OCI-LY7 (cell line): ENCODE measurements at regions not wholly inside any gene's neighbourhood (a gene's known extent, or its start where the extent isn't known, plus 50 kb on each side); places are given as distances from the start of the nearest gene placed in this dataset.

Source experiments
- BruUV-seq: library from RNA; stranded (reverse); fragments of 400-500 nt; replicated peaks from 2 replicates; lab custom pipeline; 2021; lab: Mats Ljungman, UMichigan
- CTCF ChIA-PET: fragments of 300-600 bp; sonication (Branson Sonifier 250); formaldehyde crosslinking; loops from one replicate; lab custom pipeline; 2022; ENCODE audit warnings: antibody characterized with exemption; ENCODE audit not compliant: unreplicated experiment; lab: Charles Lee
- POLR2A ChIA-PET: fragments of 300-600 bp; sonication (Branson Sonifier 250); formaldehyde crosslinking; loops from one replicate; lab custom pipeline; 2022; ENCODE audit warnings: antibody characterized with exemption; lab: Charles Lee
- DNase-seq: peaks from one replicate; pipeline ENCODE4 v3.0.0-alpha.2; 2015; ENCODE audit warnings: low spot score
- H2AFZ ChIP-seq: fragments of 200-600 bp; sonication (generic), shearing (Covaris generic); 2 replicates; pipeline ENCODE4 v1.6.1; 2014; ENCODE audit warnings: mild to moderate bottlenecking, antibody characterized with exemption, low read length, moderate library complexity
- H3K27ac ChIP-seq: fragments of 200-600 bp; sonication (generic); 2 replicates; pipeline ENCODE4 v1.5.1; 2014; ENCODE audit warnings: mixed run types, low read depth, mild to moderate bottlenecking, moderate library complexity, low read length, inconsistent platforms; ENCODE audit not compliant: poor library complexity, severe bottlenecking
- H3K36me3 ChIP-seq: fragments of 200-600 bp; sonication (generic); 2 replicates; pipeline ENCODE4 v1.6.1; 2014; ENCODE audit warnings: mild to moderate bottlenecking, antibody characterized with exemption, low read length, moderate library complexity, mixed read lengths; ENCODE audit not compliant: insufficient read depth
- H3K4me1 ChIP-seq: fragments of 200-600 bp; sonication (generic); 2 replicates; pipeline ENCODE4 v1.5.1; 2014; ENCODE audit warnings: mild to moderate bottlenecking, low read length; ENCODE audit not compliant: insufficient read depth, poor library complexity, severe bottlenecking
- H3K4me2 ChIP-seq: fragments of 200-600 bp; sonication (generic); 2 replicates; pipeline ENCODE4 v1.6.1; 2014; ENCODE audit warnings: mild to moderate bottlenecking, low read length
- H3K4me3 ChIP-seq: fragments of 200-600 bp; sonication (generic); 2 replicates; pipeline ENCODE4 v1.5.1; 2014; ENCODE audit warnings: mild to moderate bottlenecking, low read depth, low read length; ENCODE audit not compliant: poor library complexity, severe bottlenecking
- H3K79me2 ChIP-seq: fragments of 200-600 bp; sonication (generic); 2 replicates; pipeline ENCODE4 v1.6.1; 2016; ENCODE audit warnings: low read depth, mild to moderate bottlenecking, low read length, moderate library complexity, mixed read lengths; ENCODE audit not compliant: insufficient read depth
- H3K9me2 ChIP-seq: fragments of 200-600 bp; sonication (generic); 2 replicates; pipeline ENCODE4 v1.6.1; 2016; ENCODE audit warnings: mild to moderate bottlenecking, low read length, mixed read lengths; ENCODE audit not compliant: insufficient read depth
- H3K9me3 ChIP-seq: fragments of 200-600 bp; sonication (generic); 2 replicates; pipeline ENCODE4 v1.6.1; 2014; ENCODE audit warnings: mild to moderate bottlenecking, mixed run types, low read length, mixed read lengths
- H4K20me1 ChIP-seq: fragments of 200-600 bp; sonication (generic); 2 replicates; pipeline ENCODE4 v1.6.1; 2014; ENCODE audit warnings: mild to moderate bottlenecking, antibody characterized with exemption, low read length, moderate library complexity, mixed read lengths; ENCODE audit not compliant: insufficient read depth
- EZH2phosphoT487 ChIP-seq: fragments of 200-600 bp; sonication (generic); IDR thresholded peaks from 2 replicates; pipeline ENCODE4 v1.6.1; 2018; ENCODE audit warnings: low read depth, borderline replicate concordance, mild to moderate bottlenecking, mixed run types, antibody characterized with exemption, low read length, moderate library complexity, mixed read lengths
- intact Hi-C: fragments of 100-400 bp; cut with micrococcal nuclease; formaldehyde crosslinking; loops from one replicate; pipeline ENCODE4 v1.10.0; 2022; ENCODE audit not compliant: unreplicated experiment
- TF ChIP-seq, protein P1 (sequence below): fragments of 200-600 bp; sonication (generic); conservative IDR thresholded peaks from 2 replicates; pipeline ENCODE4 v1.5.1; 2014; ENCODE audit warnings: mild to moderate bottlenecking, antibody characterized with exemption, low read length, moderate library complexity, mixed read lengths

DNA sequence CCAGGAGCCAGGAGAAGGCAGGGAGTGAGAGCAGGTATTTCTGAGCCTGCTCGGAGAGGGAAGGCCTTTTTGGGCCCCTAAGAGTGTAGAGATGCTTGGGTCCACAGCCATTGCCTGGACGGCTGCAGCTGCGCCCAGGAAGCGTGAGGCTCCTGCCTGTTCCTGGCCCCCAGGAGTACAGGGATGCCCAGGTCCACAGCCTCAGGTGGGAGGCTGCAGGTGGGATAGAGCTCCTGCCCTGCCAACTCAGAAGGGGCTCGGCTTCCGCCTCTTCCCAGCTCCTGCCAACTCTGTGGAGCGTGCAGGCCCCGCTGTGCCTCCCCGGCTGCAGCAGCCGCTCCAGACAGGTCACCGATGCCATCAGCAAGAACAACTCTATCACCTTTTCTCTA lies 351.0 kb upstream of the PCDH20 start:
- TF ChIP-seq, protein P1, sequence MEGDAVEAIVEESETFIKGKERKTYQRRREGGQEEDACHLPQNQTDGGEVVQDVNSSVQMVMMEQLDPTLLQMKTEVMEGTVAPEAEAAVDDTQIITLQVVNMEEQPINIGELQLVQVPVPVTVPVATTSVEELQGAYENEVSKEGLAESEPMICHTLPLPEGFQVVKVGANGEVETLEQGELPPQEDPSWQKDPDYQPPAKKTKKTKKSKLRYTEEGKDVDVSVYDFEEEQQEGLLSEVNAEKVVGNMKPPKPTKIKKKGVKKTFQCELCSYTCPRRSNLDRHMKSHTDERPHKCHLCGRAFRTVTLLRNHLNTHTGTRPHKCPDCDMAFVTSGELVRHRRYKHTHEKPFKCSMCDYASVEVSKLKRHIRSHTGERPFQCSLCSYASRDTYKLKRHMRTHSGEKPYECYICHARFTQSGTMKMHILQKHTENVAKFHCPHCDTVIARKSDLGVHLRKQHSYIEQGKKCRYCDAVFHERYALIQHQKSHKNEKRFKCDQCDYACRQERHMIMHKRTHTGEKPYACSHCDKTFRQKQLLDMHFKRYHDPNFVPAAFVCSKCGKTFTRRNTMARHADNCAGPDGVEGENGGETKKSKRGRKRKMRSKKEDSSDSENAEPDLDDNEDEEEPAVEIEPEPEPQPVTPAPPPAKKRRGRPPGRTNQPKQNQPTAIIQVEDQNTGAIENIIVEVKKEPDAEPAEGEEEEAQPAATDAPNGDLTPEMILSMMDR: no peak
- TF ChIP-seq EZH2phosphoT487: no peak
- H2AFZ ChIP-seq: no peak overlapping the region
- H3K36me3 ChIP-seq: no peaks in the 10 kb centered on the region
- H4K20me1 ChIP-seq: no peaks in the 10 kb centered on the region
- H3K27ac ChIP-seq: no peak overlapping the region
- H3K79me2 ChIP-seq: no peaks in the 10 kb centered on the region
- ChIA-PET CTCF (no interaction called here), POLR2A (no interaction called here)
- no TSS peak for BruUV-seq
- H3K9me2 ChIP-seq: no peaks in the 10 kb centered on the region
- H3K4me1 ChIP-seq: no peaks in the 10 kb centered on the region
- no peaks in the 10 kb centered on the region for H3K9me3 ChIP-seq
- intact Hi-C loops: no loop called here
- DNase-seq: no peak
- no peak overlapping the region for H3K4me3 ChIP-seq
- no peak overlapping the region for H3K4me2 ChIP-seq

DNA sequence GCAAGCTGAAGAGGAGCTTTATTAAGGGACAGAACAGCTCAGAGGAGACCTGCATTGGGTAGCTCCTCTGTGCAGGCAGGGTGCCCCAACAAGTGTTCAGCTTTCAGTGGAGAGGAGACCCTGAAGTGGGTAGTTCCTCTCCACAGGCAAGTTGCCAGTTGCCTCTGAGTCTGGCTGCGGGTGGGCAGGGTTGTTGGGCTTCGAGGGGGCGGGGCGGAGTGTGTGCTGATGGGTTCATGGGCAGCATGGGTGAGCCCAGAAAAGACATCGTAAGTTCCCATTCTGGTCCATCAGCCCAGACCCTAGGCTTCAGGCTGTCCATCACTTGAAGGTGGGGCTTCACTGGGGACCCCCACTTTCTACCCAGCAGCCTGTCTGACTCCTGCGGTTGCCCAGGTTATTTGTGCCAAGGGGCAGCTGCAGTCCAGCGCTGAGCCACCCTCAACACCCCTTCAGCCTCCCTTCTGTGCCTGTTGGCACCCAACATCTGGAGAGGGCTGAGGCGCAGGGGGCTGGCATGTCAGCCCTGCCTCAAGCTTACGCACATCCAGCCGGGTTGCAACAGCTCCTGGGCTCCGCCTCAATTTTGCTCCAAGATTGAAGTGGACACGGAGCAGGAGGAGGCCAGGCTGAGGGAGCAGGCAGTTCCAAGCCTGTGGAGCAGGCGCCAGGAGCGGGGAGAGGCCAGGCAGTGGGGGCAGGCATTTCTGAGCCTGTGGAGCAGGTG lies 350.5 kb upstream of the PCDH20 start:
- H3K9me3 ChIP-seq: no peaks in the 10 kb centered on the region
- no TSS peak for BruUV-seq
- no peaks in the 10 kb centered on the region for H3K36me3 ChIP-seq
- no peak overlapping the region for H2AFZ ChIP-seq
- no peak overlapping the region for H3K27ac ChIP-seq
- DNase-seq: no peak
- no peaks in the 10 kb centered on the region for H3K9me2 ChIP-seq
- H3K4me1 ChIP-seq: no peaks in the 10 kb centered on the region
- no peaks in the 10 kb centered on the region for H3K79me2 ChIP-seq
- ChIA-PET CTCF (interaction anchor here (0.5 kb wide), 1 partner anchor 12 kb away, joined by 3 read pairs; no protein-coding TSS in a partner anchor), POLR2A (no interaction called here)
- TF ChIP-seq EZH2phosphoT487: no peak
- TF ChIP-seq, protein P1: no peak
- no peak overlapping the region for H3K4me2 ChIP-seq
- H4K20me1 ChIP-seq: no peaks in the 10 kb centered on the region
- intact Hi-C loops: no loop called here
- no peak overlapping the region for H3K4me3 ChIP-seq

DNA sequence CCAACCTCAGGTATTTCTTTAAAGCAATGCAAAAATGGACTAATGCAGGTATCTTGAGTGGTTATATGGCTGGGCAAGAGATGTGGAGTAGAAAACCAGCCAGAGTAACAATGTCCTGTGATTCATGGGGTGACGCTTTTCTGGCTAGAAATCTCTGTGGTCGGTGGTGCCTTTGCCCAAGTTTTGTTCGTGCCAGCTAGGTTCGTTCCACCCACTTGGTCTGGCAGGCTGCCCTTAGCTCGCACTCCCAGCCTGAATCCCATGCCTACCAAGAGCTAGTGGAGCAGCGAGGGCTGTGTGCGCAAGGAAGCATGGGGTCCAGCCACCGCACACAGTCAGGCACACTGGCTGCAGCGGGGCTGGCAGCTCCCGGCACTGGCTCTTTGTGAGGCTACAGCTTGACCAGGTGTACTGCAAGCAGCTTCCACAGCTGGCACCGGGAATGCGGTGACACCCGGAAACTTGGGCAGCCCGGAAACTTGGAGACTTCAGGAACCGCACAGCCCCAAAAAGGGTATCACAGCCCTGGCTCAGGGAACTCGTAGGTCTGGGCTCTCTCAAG lies 349.6 kb upstream of the PCDH20 start:
- TF ChIP-seq, protein P1: no peak
- TF ChIP-seq EZH2phosphoT487: no peak

More for the DNA sequence above, 349.6 kb upstream of the PCDH20 start:
- POLR2A ChIA-PET: no interaction called here
- no peak overlapping the region for H3K4me3 ChIP-seq
- no peak overlapping the region for H3K27ac ChIP-seq
- BruUV-seq: no TSS peak
- CTCF ChIA-PET: interaction anchor here (0.5 kb wide), 1 partner anchor 11 kb away, joined by 3 read pairs; no protein-coding TSS in a partner anchor
- no peaks in the 10 kb centered on the region for H3K36me3 ChIP-seq
- H3K9me2 ChIP-seq: no peaks in the 10 kb centered on the region
- H3K9me3 ChIP-seq: no peaks in the 10 kb centered on the region
- H3K4me2 ChIP-seq: no peak overlapping the region
- intact Hi-C loops: no loop called here
- H3K79me2 ChIP-seq: no peaks in the 10 kb centered on the region
- no peaks in the 10 kb centered on the region for H3K4me1 ChIP-seq
- H2AFZ ChIP-seq: no peak overlapping the region
- H4K20me1 ChIP-seq: no peaks in the 10 kb centered on the region
- DNase-seq: no peak
